Naive B cell (primary cell): ENCODE measurements at regions not wholly inside any gene's neighbourhood (a gene's known extent, or its start where the extent isn't known, plus 50 kb on each side); places are given as distances from the start of the nearest gene placed in this dataset.

ENCODE experiments used
- ATAC-seq, 2 donors: fragments of 150-1000 bp; cut with Tn5 transposase; 2 replicates each; pipeline ENCODE4 v1.10.0; 2021; ENCODE audit warnings: low read depth in 2 of 2, mild to moderate bottlenecking in 2 of 2, moderate library complexity in 2 of 2
- DNase-seq: peaks from one replicate; pipeline ENCODE4 v3.0.0; 2022
- H3K27ac Mint-ChIP-seq, 6 donors: one replicate each; pipeline ENCODE4 v1.8.0; 2020 to 2022; ENCODE audit warnings: mild to moderate bottlenecking in 6 of 6, mixed read lengths in 6 of 6, moderate library complexity in 5 of 6, inconsistent platforms in 2 of 6
- H3K27me3 Mint-ChIP-seq, 3 donors: one replicate each; pipeline ENCODE4 v1.8.0; 2021 to 2022; ENCODE audit warnings: mixed read lengths in 3 of 3, mild to moderate bottlenecking in 1 of 3
- H3K36me3 Mint-ChIP-seq, 2 donors: one replicate each; pipeline ENCODE4 v1.8.0; 2020 to 2022; ENCODE audit warnings: mixed read lengths in 2 of 2, inconsistent platforms in 1 of 2, mild to moderate bottlenecking in 1 of 2
- H3K4me1 Mint-ChIP-seq, 3 donors: one replicate each; pipeline ENCODE4 v1.8.0; 2020 to 2022; ENCODE audit warnings: mixed read lengths in 3 of 3, inconsistent platforms in 1 of 3, mild to moderate bottlenecking in 1 of 3, moderate library complexity in 1 of 3
- H3K4me3 Mint-ChIP-seq, 8 donors: one replicate each; pipeline ENCODE4 v1.8.0; 2020 to 2022; ENCODE audit warnings: mild to moderate bottlenecking in 8 of 8, mixed read lengths in 8 of 8, moderate library complexity in 8 of 8, inconsistent platforms in 2 of 8
- H3K9me3 Mint-ChIP-seq, 7 donors: one replicate each; pipeline ENCODE4 v1.8.0; 2020 to 2022; ENCODE audit warnings: mixed read lengths in 7 of 7, mild to moderate bottlenecking in 5 of 7, inconsistent platforms in 2 of 7, moderate library complexity in 1 of 7

DNA sequence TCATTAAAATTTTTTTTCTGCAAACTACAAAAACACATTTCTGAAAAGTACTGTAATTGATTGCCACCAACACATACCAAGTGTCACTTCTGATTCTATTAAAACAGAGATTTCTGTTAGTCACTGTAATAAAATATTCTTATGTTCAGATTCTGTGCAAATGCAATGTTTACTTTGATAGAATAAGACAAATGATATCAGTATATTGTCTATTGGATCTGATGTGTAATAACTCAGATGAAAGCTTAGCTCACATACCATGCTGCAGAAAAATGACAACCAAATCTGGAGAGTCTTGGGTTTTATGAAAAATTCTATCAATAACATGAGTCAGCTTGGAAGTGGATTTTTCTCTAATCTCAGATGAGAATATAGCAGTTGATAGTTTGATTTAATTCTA lies 963.8 kb upstream of the B3GALT2 start:
- Mint-ChIP-seq H3K36me3 (no peaks in the 10 kb centered on the region), H3K27ac (no peak overlapping the region), H3K4me3 (no peak overlapping the region), H3K27me3 (no peaks in the 10 kb centered on the region), H3K9me3 (no peaks in the 10 kb centered on the region), H3K4me1 (peaks cover 0 to 5% (median 3%) of the 10 kb centered on the region in 3 donors)
- no peak for DNase-seq
- no peak for ATAC-seq

DNA sequence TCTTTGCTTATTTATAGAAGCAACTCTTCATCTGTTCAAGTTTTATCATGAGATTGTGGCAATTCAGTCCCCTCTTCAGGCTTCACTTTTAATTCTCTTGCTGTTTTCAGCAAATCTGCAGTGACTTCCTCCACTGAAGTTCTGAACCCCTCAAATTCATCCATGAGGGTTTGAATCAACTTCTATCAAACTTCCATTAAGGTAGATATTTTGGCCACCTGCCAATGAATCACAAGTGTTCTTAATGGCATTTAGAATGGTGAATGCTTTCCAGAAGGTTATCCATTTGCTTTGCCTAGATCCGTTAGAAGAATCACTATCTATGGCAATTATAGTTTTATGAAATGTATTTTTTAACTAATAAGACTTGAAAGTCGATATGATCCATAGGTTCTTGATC lies 946.7 kb upstream of the B3GALT2 start:
- Mint-ChIP-seq H3K4me1 (peaks cover 0 to 6% (median 0%) of the 10 kb centered on the region in 3 donors), H3K27me3 (no peaks in the 10 kb centered on the region), H3K27ac (no peak overlapping the region), H3K36me3 (no peaks in the 10 kb centered on the region), H3K9me3 (no peaks in the 10 kb centered on the region), H3K4me3 (no peak overlapping the region)
- ATAC-seq (no peak), DNase-seq (no peak)

GRCh38 chr1:194118086-194118485 lies 931.7 kb upstream of the B3GALT2 start:
- no peaks in the 10 kb centered on the region for H3K36me3 Mint-ChIP-seq
- no peak overlapping the region for H3K4me3 Mint-ChIP-seq
- ATAC-seq (no peak), DNase-seq (no peak)
- peaks cover 0 to 3% (median 0%) of the 10 kb centered on the region in 7 donors for H3K9me3 Mint-ChIP-seq
- no peaks in the 10 kb centered on the region for H3K4me1 Mint-ChIP-seq
- H3K27me3 Mint-ChIP-seq = peaks cover 0 to 5% (median 0%) of the 10 kb centered on the region in 3 donors
- H3K27ac Mint-ChIP-seq = no peak overlapping the region

DNA sequence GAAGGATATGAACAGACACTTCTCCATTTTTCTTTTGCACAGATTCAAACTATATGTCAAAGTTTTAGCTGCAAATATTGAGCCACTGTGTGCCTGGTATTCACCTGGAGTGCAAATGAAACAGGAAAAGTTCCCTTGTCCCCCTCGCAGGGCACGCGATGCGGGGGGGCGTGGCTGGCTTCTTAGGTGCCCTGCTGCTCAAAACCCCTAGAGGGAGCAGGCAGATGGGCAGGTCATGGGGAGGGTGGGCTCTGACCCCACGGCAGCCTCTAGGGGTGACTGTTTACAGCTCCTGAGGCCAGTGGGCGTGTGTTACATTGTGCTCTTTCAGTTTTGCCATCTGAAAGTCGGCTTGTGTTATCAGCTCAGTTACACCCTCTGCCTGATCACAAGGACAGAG lies 931.2 kb upstream of the B3GALT2 start:
- H3K4me3 Mint-ChIP-seq = peak overlapping the region in 1 of 8 donors; percentile 2

DNA sequence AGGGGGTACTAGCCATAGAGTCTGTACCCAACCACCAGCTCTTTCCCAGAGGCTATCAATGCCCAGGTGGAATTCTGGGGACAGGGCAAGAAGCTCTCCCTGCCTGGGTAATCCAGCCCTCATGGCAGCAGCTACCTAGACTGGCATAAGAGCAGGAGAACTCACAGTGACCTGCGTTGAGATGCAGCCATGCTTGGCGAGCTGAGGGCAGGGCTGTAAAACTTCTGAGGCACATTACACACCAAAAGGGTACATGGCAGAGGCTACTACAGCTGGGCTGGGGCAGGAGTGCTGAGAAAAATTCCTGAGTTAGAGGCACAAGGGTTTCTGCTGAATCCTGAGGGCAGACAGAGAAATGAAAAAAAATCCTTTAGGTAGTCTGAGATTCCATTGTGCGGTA lies 927.9 kb upstream of the B3GALT2 start:
- peaks cover 0 to 9% (median 7%) of the 10 kb centered on the region in 3 donors for H3K27me3 Mint-ChIP-seq
- H3K9me3 Mint-ChIP-seq = peaks cover 0 to 3% (median 0%) of the 10 kb centered on the region in 7 donors
- DNase-seq (no peak), ATAC-seq (no peak)
- peak overlapping the region in 1 of 6 donors; percentile 76 for H3K27ac Mint-ChIP-seq
- no peaks in the 10 kb centered on the region for H3K36me3 Mint-ChIP-seq
- H3K4me3 Mint-ChIP-seq = peak overlapping the region in 1 of 8 donors; percentile 41
- H3K4me1 Mint-ChIP-seq = no peaks in the 10 kb centered on the region

More for the DNA sequence above, 931.2 kb upstream of the B3GALT2 start:
- Mint-ChIP-seq H3K9me3 (peaks cover 0 to 3% (median 0%) of the 10 kb centered on the region in 7 donors), H3K4me1 (no peaks in the 10 kb centered on the region), H3K27me3 (peaks cover 0 to 5% (median 0%) of the 10 kb centered on the region in 3 donors), H3K27ac (no peak overlapping the region), H3K36me3 (no peaks in the 10 kb centered on the region)
- no peak for DNase-seq
- no peak for ATAC-seq

DNA sequence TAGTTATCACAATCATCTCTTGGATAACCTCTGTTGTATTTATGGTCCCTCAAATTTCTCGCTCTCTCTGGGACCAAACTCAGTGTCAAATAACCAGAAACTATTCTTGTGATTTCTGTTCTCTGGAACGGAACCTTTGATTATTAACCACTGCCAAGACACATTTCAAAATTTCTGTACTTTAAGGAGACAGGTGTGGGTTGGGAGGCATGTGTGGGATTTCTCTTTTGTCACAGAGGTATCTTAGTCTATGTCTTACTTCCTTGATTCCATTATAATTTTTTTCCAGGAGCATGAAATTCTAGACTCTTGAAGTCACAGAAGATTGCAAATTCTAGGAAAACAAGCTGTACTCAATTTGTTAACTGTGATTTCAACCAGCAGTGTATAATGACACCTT lies 919.0 kb upstream of the B3GALT2 start:
- no peak for ATAC-seq
- no peak for DNase-seq
- Mint-ChIP-seq H3K27me3 (peaks cover 0 to 7% (median 0%) of the 10 kb centered on the region in 3 donors), H3K4me3 (no peak overlapping the region), H3K4me1 (no peaks in the 10 kb centered on the region), H3K9me3 (no peaks in the 10 kb centered on the region), H3K27ac (no peak overlapping the region), H3K36me3 (no peaks in the 10 kb centered on the region)

GRCh38 chr1:194104247-194104844 lies 917.9 kb upstream of the B3GALT2 start:
- ATAC-seq = no peak
- no peaks in the 10 kb centered on the region for H3K4me1 Mint-ChIP-seq
- peaks cover 0 to 7% (median 0%) of the 10 kb centered on the region in 3 donors for H3K27me3 Mint-ChIP-seq
- H3K4me3 Mint-ChIP-seq = no peak overlapping the region
- H3K27ac Mint-ChIP-seq = no peak overlapping the region
- no peaks in the 10 kb centered on the region for H3K9me3 Mint-ChIP-seq
- H3K36me3 Mint-ChIP-seq = no peaks in the 10 kb centered on the region
- DNase-seq = no peak

GRCh38 chr1:194103516-194104246 lies 917.3 kb upstream of the B3GALT2 start:
- Mint-ChIP-seq H3K9me3 (no peaks in the 10 kb centered on the region), H3K27ac (no peak overlapping the region), H3K27me3 (peaks cover 0 to 7% (median 0%) of the 10 kb centered on the region in 3 donors), H3K36me3 (no peaks in the 10 kb centered on the region), H3K4me3 (no peak overlapping the region), H3K4me1 (no peaks in the 10 kb centered on the region)
- ATAC-seq = no peak
- no peak for DNase-seq

- no peaks in the 10 kb centered on the region for H3K9me3 Mint-ChIP-seq
- peaks cover 0 to 7% (median 0%) of the 10 kb centered on the region in 3 donors for H3K27me3 Mint-ChIP-seq
- no peaks in the 10 kb centered on the region for H3K4me1 Mint-ChIP-seq
- no peaks in the 10 kb centered on the region for H3K36me3 Mint-ChIP-seq
- DNase-seq = no peak
- H3K27ac Mint-ChIP-seq = no peak overlapping the region
- no peak for ATAC-seq
- no peak overlapping the region for H3K4me3 Mint-ChIP-seq
Measured at GRCh38 chr1:194103101-194103500, 916.7 kb upstream of the B3GALT2 start.

DNA sequence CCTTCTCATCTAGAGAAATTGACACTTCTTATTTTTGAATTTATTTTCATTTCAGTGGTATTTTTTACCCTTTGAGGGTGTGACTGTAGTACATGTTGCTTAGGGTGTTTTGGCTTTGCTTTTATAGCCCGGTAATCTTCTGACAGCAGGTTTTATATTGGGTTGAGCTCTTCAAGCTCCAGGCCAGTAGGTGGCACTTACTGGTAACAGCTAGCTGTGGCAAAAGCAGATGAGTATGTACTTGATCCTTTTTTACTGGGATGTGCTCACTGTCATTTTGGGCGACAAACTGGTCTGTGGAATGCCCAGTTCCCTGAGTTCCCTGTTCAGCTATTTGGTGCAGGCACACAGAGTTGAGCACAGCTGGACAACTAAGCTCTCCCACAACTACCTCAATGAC lies 916.2 kb upstream of the B3GALT2 start:
- Mint-ChIP-seq H3K4me3 (no peak overlapping the region), H3K4me1 (no peaks in the 10 kb centered on the region), H3K27ac (no peak overlapping the region), H3K9me3 (no peaks in the 10 kb centered on the region), H3K27me3 (peaks cover 0 to 7% (median 0%) of the 10 kb centered on the region in 3 donors), H3K36me3 (no peaks in the 10 kb centered on the region)
- DNase-seq (no peak), ATAC-seq (no peak)

- Mint-ChIP-seq H3K27me3 (peaks cover 0 to 8% (median 0%) of the 10 kb centered on the region in 3 donors), H3K9me3 (no peaks in the 10 kb centered on the region), H3K4me1 (peaks cover 0 to 2% (median 0%) of the 10 kb centered on the region in 3 donors), H3K27ac (no peak overlapping the region), H3K4me3 (no peak overlapping the region), H3K36me3 (no peaks in the 10 kb centered on the region)
- ATAC-seq (no peak), DNase-seq (no peak)
Measured at GRCh38 chr1:194084755-194085154, 898.3 kb upstream of the B3GALT2 start.

GRCh38 chr1:194081444-194081843 lies 895.0 kb upstream of the B3GALT2 start:
- no peak overlapping the region for H3K27ac Mint-ChIP-seq
- no peak overlapping the region for H3K4me3 Mint-ChIP-seq
- peaks cover 0 to 8% (median 0%) of the 10 kb centered on the region in 3 donors for H3K27me3 Mint-ChIP-seq
- no peaks in the 10 kb centered on the region for H3K36me3 Mint-ChIP-seq
- DNase-seq (no peak), ATAC-seq (no peak)
- H3K4me1 Mint-ChIP-seq = peaks cover 2 to 6% (median 3%) of the 10 kb centered on the region in 3 donors
- H3K9me3 Mint-ChIP-seq = peaks cover 0 to 5% (median 0%) of the 10 kb centered on the region in 7 donors

- DNase-seq = no peak
- no peaks in the 10 kb centered on the region for H3K36me3 Mint-ChIP-seq
- no peak overlapping the region for H3K4me3 Mint-ChIP-seq
- peaks cover 2 to 6% (median 3%) of the 10 kb centered on the region in 3 donors for H3K4me1 Mint-ChIP-seq
- H3K27ac Mint-ChIP-seq = no peak overlapping the region
- ATAC-seq = no peak
- peaks cover 0 to 5% (median 0%) of the 10 kb centered on the region in 7 donors for H3K9me3 Mint-ChIP-seq
- H3K27me3 Mint-ChIP-seq = peaks cover 0 to 3% (median 0%) of the 10 kb centered on the region in 3 donors
Measured at GRCh38 chr1:194080826-194081225, 894.4 kb upstream of the B3GALT2 start.

DNA sequence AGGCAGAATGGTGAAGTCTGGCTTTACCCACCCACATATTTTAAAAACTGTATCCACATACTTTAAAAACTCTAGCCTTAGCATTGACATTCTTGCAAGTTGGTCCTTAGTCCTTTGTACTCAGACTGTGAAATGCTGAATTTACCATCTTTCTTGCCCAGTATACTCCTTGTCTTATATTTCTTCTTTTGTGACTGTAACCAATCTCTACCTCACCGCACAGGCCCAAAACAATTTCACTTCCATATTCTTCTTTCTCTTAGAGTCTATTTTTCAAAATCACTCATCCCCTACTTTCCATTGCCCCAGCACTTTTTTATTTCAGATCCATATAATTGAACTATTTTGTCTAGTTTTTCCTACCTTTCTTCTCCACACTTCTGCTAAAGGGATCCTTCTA lies 892.4 kb upstream of the B3GALT2 start:
- Mint-ChIP-seq H3K27me3 (no peaks in the 10 kb centered on the region), H3K27ac (peak overlapping the region in 1 of 6 donors; percentile 13), H3K9me3 (peaks cover 0 to 5% (median 0%) of the 10 kb centered on the region in 7 donors), H3K4me3 (no peak overlapping the region), H3K36me3 (no peaks in the 10 kb centered on the region), H3K4me1 (peaks cover 0 to 6% (median 3%) of the 10 kb centered on the region in 3 donors)
- ATAC-seq (no peak), DNase-seq (no peak)
